GM12892 (cell line): ENCODE measurements at regions not wholly inside any gene's neighbourhood (a gene's known extent, or its start where the extent isn't known, plus 50 kb on each side); places are given as distances from the start of the nearest gene placed in this dataset.

Experiments used
- POLR2A ChIP-seq: IDR thresholded peaks from 2 replicates; pipeline ENCODE4 v1.6.1; 2011; ENCODE audit warnings: low read depth, low read length, control low read depth
- POLR2AphosphoS5 ChIP-seq: IDR thresholded peaks from 2 replicates; pipeline ENCODE4 v1.6.1; 2011; ENCODE audit warnings: low read depth, low read length, control low read depth
- TAF1 ChIP-seq: IDR thresholded peaks from 2 replicates; pipeline ENCODE4 v1.6.1; 2011; ENCODE audit warnings: low read depth, mild to moderate bottlenecking, control low read depth, low read length, borderline replicate concordance

GRCh38 chr17:33682599-33682998, 389.5 kb upstream of the ASIC2 start:
- TF ChIP-seq POLR2AphosphoS5 (no peak), POLR2A (no peak), TAF1 (no peak)
